ENCODE measurements at regions not wholly inside any gene's neighbourhood (a gene's known extent, or its start where the extent isn't known, plus 50 kb on each side); places are given as distances from the start of the nearest gene placed in this dataset.

GRCh38 chr10:11387551-11388222, 223.8 kb downstream of the USP6NL start:
- ChIA-PET POLR2A (ENCODE audit: low non-redundant PET) (no interaction called here), CTCF (no interaction called here)
- TF ChIP-seq CTCF (conservative IDR thresholded peaks at IDR 0.05; ENCODE audit: low read depth), result no peak
- no peak for DNase-seq (ENCODE audit: low spot score)
- no peak overlapping the region for H3K27ac ChIP-seq

GRCh38 chr10:11387044-11387443, 224.4 kb downstream of the USP6NL start:
- TF ChIP-seq CTCF (conservative IDR thresholded peaks at IDR 0.05; ENCODE audit: low read depth), result no peak
- no peak for DNase-seq (ENCODE audit: low spot score)
- ChIA-PET POLR2A (ENCODE audit: low non-redundant PET) (interaction anchor here (0.5 kb wide), 1 partner anchor 25 kb away, joined by 3 read pairs; no protein-coding TSS in a partner anchor), CTCF (no interaction called here)
- no peak overlapping the region for H3K27ac ChIP-seq
